ENCODE measurements at regions not wholly inside any gene's neighbourhood (a gene's known extent, or its start where the extent isn't known, plus 50 kb on each side); places are given as distances from the start of the nearest gene placed in this dataset.

GRCh38 chr1:229834230-229834629 is 208.2 kb downstream of the URB2 start:
- intact Hi-C loops (cut with DNase I), result no loop called here
- Histone ChIP-seq H3K4me3 (no peak overlapping the region), H3K9me3 (replicated peaks in 1 of 3) (no peaks in the 10 kb centered on the region), H3K4me1 (replicated peaks in 1 of 2) (no peaks in the 10 kb centered on the region), H3K27me3 (no peaks in the 10 kb centered on the region), H3K36me3 (replicated peaks in 1 of 2) (no peaks in the 10 kb centered on the region), H3K27ac (no peak overlapping the region)
- TF ChIP-seq POLR2A (IDR thresholded peaks at IDR 0.05), result no peak
- TF ChIP-seq CTCF (IDR thresholded peaks at IDR 0.05), result no peak
- DNase-seq, result no peak
- 90 to 96% (median 93%) methylated on average over 6 of the region's 6 CpGs for WGBS, 4 donors

GRCh38 chr1:229835226-229835625 is 209.2 kb downstream of the URB2 start:
- intact Hi-C loops (cut with DNase I), result no loop called here
- 54 to 61% (median 59%) methylated on average over 5 of the region's 5 CpGs for WGBS, 4 donors
- no peak for TF ChIP-seq CTCF (IDR thresholded peaks at IDR 0.05)
- no peaks in the 10 kb centered on the region for H3K9me3 ChIP-seq (replicated peaks in 1 of 3)
- H3K4me3 ChIP-seq, result no peak overlapping the region
- H3K4me1 ChIP-seq (replicated peaks in 1 of 2), result no peaks in the 10 kb centered on the region
- H3K27ac ChIP-seq, result no peak overlapping the region
- no peaks in the 10 kb centered on the region for H3K36me3 ChIP-seq (replicated peaks in 1 of 2)
- H3K27me3 ChIP-seq, result no peaks in the 10 kb centered on the region
- no peak for DNase-seq

- Histone ChIP-seq H3K4me3 (no peak overlapping the region), H3K4me1 (replicated peaks in 1 of 2) (no peaks in the 10 kb centered on the region), H3K27ac (no peak overlapping the region), H3K27me3 (no peaks in the 10 kb centered on the region), H3K9me3 (replicated peaks in 1 of 3) (no peaks in the 10 kb centered on the region), H3K36me3 (replicated peaks in 1 of 2) (no peaks in the 10 kb centered on the region)
- intact Hi-C loops (cut with DNase I), result no loop called here
- WGBS, 4 donors, result 64 to 74% (median 66%) methylated on average over 9 of the region's 9 CpGs
- TF ChIP-seq POLR2A (IDR thresholded peaks at IDR 0.05) (no peak), CTCF (IDR thresholded peaks at IDR 0.05) (no peak)
- no peak for DNase-seq
Observed at GRCh38 chr1:229836324-229836723, 210.3 kb downstream of the URB2 start.

GRCh38 chr1:229838204-229838603 is 212.2 kb downstream of the URB2 start:
- H3K9me3 ChIP-seq (replicated peaks in 1 of 3), result no peaks in the 10 kb centered on the region
- no peaks in the 10 kb centered on the region for H3K27me3 ChIP-seq
- 87 to 90% (median 89%) methylated on average over 7 of the region's 7 CpGs for WGBS, 4 donors
- no peak for TF ChIP-seq POLR2A (IDR thresholded peaks at IDR 0.05)
- TF ChIP-seq CTCF (IDR thresholded peaks at IDR 0.05), result no peak
- no peak overlapping the region for H3K4me3 ChIP-seq
- no peak overlapping the region for H3K27ac ChIP-seq
- no peak for DNase-seq
- peaks cover under 1 to 7% of the 10 kb centered on the region in 2 donors for H3K4me1 ChIP-seq (replicated peaks in 1 of 2)
- intact Hi-C loops (cut with DNase I), result no loop called here
- no peaks in the 10 kb centered on the region for H3K36me3 ChIP-seq (replicated peaks in 1 of 2)
